GM19238 (cell line): ENCODE measurements at regions not wholly inside any gene's neighbourhood (a gene's known extent, or its start where the extent isn't known, plus 50 kb on each side); places are given as distances from the start of the nearest gene placed in this dataset.

ENCODE experiments used
- DNase-seq: peaks from one replicate; pipeline ENCODE4 v3.0.0; 2011; ENCODE audit warnings: low spot score; ENCODE audit not compliant: insufficient read length

DNA sequence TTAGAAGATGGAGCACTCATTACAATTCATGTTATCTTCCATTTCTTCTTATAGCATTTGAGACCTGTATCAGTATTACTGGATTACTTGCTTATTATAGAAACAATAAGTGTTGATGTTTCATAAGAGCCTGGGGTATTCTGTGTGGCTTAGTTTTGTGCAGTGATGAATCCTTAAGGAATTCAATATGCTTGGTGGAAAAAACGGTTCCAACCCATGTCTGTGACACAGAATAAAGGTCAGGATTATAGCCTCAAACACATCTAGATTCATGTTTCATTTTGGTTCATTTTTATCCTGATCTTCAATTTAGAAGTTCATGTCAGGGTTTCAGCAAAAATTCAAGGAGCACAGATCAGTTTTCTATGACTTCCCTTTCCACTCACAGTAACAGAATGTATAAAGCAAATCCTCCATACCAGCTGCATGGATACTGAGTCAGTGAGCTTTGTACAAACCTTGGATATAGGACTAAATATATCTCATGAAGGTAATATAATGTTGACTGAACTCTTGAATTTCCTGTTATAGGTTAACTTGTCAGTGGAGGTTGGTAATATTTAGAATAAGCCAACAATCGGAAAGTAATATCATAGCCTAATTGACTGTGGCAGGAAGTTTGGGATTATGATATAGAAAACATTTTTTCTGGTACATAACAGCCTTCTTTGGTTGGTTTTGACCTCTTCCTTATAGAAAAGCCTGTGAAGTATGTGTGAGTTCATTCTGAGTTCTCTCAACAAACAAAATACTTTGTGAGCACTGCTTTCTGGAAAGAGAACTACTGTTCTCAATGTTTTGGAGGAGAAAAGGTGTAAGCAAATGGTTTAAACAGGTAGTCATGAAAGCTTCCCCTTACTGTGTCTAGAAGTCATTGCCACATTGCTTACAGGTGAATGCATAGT is 218.2 kb upstream of the TPM1 start:
- DNase-seq = no peak

DNA sequence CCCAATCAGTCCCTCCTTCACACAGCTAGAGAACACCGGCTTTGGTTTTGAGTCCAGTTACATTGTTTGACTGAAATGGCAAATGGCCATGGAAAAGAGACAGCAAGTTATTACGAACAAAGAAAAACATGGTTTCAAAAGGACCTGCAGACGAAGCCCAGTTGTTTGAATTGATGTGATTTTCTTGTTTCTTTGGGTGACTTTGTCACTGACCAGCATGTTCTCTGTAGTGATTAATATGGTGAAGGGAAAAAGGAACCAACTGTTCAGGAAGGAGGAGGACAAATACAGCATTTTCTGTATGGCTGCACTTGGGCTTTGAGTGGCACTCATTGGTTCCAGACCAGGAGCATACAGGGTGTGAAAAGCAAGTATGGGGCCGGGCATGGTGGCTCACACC is 217.4 kb upstream of the TPM1 start:
- DNase-seq = no peak

DNA sequence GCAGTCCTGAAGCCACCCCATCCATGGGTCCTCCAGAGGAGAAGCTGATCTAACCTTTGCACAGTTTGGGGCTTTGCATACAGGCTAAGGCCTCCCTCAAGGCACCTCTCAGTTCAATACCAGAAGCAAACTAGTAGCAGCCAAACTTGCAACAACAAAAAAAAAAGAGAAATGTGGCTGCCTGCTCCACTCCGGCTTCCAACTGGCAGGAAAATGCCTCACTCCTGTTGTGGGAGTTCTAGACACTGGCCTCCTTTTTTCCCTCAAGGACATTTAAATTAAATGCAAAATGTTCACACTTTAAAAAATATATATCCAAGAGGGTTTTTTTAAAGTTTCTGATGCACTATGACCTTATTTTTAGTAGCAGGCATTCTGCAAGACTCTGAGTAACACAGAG is 216.0 kb upstream of the TPM1 start:
- no peak for DNase-seq

- no peak for DNase-seq
Measured at GRCh38 chr15:62828364-62828763, 214.2 kb upstream of the TPM1 start.

DNA sequence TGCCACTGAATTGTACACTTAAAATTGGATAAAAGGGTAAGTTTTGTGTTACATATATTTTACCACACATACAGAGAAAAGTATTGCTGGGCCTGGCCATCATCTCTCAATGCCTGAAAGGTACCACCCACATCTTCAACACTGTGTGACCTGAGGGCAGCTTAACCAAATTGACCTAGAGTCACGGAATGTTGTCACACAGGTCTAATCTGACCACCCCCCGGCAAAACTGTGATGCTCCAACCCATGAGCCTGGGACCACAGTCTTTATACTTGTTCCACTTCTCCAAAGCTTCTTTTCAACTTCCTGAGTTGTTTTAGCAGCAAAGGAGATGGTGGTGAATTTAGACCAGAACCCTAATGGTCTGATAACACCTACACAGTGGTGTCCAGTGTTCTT is 210.3 kb upstream of the TPM1 start:
- no peak for DNase-seq

DNA sequence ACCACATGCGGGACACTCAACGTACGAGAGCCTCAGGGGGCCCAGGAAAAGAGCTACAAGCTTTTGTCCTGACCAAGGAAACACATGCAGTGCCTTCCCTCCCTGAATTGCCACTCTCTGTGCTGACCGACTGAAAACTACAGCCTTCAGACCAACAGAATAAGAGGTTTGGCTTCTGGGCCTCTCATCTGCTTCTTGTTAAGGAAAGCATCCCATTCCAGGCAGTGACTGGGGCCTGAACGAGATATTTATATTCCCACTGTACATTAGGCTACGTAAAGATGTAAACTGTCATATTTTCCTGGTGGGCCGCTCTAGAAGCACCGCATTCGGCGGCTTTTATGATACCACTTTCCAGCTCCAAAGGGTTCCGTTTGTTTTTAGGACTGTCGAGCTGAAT is 208.9 kb upstream of the TPM1 start:
- DNase-seq = no peak

DNA sequence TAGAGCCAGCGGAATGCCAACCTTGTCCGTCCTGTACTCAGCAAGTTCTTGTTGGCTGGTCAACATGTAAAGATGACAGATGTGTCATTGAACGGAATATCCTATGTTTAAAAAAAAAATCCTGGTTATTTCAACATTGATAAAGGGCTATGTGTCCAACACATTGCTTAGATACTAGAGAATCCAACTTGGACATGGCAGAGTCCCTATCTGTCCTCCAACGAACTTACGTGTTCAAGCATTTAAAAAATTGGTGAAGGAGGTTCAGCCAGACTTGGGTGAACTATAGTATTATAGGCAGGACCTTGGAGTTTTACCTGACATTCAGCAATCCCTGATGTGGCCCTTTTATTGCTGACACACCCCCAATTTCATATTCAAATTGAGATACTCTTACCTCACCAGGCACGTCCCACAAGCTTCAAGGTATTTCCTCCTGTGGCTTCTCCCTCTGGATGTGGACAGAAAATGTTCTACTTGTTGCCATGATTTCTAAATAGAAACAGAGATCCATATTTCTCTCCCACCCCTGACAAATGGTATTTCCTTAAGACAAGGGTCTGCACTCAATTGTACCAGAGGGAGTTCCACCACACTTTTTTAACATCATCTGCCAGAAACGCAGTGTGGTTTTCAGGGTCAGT is 207.7 kb upstream of the TPM1 start:
- DNase-seq = no peak

- DNase-seq = no peak
Measured at GRCh38 chr15:62835351-62835750, 207.2 kb upstream of the TPM1 start.

- DNase-seq = no peak
Measured at GRCh38 chr15:62835762-62836161, 206.8 kb upstream of the TPM1 start.

DNA sequence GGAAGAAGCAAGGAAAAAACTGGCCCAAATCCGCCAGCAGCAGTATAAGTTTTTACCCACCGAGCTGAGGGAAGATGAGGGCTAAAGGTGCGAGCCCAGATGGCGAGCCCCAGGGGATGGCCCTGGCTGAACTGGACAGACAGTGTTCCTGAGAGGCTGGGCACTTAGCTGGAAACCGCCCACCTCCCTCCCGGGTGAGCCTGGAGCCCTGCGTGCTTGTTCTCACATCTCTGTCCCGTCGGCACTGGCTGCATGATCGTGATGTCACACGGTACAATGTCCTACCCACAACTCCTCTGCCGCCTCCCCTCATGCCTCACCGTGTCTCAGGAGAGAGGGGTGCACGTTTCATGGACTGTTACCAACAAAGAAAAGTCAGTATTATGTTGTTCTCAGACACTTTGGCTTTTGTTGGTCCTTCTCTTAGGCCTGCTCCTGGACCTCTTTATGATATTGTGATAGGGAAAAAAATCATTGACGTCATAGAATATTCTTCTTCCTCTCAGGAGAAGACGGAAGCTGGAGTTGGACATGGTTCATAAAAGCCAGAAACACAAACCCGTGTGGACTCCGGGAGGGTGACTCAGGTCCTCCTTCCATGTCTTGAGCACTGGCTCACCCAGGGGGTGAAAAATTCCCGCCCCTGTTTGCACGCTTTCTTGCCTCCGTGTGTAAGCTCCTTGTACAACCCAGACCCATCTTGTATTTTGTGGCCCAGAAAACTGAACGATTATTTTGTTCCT is 201.8 kb upstream of the TPM1 start:
- no peak for DNase-seq

DNA sequence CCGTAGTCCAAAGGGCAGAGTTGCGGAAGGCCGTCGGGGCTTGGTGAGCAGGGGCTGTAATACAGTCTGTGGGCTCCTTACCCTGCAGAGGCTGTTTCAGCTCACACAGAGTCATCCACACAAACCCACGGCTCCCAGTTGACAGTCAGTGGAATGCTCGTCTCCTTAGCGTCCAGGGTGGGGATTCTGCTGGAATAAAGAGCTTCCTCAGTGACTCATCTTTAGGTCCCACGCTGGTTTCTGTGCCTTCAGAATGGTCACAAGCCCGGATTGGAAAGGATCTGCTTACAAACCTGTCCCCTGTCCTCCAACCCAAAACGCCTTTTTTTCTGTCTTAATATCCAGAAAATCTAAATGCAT is 201.3 kb upstream of the TPM1 start:
- no peak for DNase-seq

GRCh38 chr15:62841891-62842559 is 200.5 kb upstream of the TPM1 start:
- DNase-seq = no peak

- DNase-seq = no peak
Measured at GRCh38 chr15:62843311-62843710, 199.2 kb upstream of the TPM1 start.

- DNase-seq = no peak
Measured at GRCh38 chr15:62844564-62845240, 197.8 kb upstream of the TPM1 start.

DNA sequence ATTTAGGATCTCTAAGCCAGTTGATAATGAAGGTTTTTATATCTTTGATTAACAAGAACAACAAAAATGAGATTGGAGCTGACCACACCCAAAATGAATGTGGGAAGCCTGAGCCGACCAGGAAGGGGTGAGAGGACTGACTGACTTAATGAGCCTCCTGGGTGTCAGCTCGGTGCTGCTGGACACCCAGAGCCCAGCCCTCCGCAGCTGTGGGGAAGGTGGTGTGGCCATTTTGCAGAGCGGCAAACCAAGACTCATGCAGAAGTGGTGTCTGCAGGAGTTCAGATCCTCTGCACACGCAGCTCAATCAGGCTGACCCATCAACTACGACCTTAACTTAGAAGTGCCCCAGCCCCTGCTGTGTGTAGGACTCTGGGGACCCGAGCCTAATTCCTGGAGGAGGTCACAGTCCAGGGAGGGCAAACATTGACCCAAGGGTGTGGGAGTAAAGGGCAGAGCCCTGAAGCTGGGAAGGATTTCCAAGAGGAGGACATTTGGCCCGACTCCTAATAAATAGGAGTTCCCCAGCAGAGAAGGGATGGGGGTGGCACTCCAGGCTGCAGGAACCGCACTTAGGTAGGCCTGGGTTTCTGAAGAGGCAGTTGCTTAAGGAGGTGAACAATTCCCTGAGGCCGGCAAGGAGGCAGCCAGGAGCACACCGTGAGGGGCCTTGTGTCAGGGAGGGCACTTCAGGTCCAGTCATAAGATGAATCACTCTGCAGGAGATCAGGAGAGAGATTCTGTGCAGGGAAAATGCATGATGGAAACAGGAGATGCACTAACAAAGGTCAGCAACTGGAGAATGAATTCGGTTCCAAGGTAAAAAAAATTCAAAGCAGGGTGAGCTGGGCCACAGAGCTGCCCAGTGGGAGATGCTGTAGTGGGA is 197.1 kb upstream of the TPM1 start:
- DNase-seq = no peak

GRCh38 chr15:62846131-62846804 is 196.3 kb upstream of the TPM1 start:
- DNase-seq = no peak

DNA sequence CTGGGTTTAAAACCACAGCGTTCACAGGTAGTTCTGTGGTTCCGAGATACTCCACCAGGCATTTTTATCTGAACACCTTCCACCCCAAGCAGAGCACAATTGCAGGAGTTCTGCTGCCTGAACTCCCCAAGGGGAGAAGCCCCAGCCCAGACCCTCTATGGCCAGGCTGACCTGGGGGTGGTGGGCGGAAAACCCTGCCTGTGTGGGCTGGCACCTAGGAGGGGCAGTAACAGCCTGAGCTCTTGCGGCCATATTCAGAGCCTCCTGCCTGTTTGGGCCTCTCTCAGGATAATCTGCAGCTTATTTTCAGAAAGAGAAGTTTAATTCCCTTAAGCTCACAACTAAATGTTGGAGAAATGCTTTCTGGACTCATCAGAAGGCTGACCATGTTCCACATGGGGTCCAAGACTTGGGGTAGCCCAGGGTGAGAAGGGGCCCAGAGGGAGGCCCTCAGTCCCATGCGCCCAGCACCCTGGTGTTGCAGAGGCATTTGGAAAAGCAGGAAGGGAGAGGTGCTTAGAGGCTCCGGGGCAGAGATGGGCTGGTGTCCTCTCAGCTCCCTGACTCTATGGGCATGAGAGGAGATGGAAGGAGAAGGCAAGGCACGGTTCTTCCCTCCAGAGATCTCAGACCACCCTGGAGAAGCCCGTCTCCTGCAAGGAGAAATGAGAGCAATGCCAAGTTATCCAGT is 195.6 kb upstream of the TPM1 start:
- no peak for DNase-seq

GRCh38 chr15:62847900-62848489 is 194.6 kb upstream of the TPM1 start:
- DNase-seq = no peak

DNA sequence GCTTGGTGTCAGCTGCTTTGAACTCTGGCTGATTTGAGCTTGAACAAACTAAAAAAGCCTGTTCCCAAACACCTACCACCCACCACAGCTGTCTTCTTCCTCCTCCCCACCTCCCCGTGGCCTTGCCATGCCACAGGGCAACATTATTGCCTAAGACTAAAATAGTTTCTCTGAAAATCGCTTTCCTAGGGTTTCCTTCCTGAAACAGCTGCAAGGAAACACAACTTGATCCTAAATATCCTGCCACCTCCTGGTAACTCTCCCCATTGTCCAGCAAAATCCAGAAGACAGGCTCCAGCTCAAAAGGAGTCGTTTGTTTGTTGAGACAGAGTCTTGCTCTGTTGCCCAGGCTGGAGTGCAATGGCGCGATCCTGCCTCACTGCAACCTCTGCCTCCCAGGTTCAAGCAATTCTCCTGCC is 193.9 kb upstream of the TPM1 start:
- DNase-seq = no peak
